IMR-90 (cell line): ENCODE measurements at regions not wholly inside any gene's neighbourhood (a gene's known extent, or its start where the extent isn't known, plus 50 kb on each side); places are given as distances from the start of the nearest gene placed in this dataset.

Experiments
- CEBPB ChIP-seq: IDR thresholded peaks from 2 replicates; pipeline ENCODE4 v1.6.1; 2012; ENCODE audit warnings: low read depth, low read length, improper control_type of control experiment
- CTCF ChIP-seq: conservative IDR thresholded peaks from 2 replicates; pipeline ENCODE4 v1.5.1; 2012; ENCODE audit warnings: mild to moderate bottlenecking, low read depth, low read length, improper control_type of control experiment
- MAZ ChIP-seq: IDR thresholded peaks from 2 replicates; pipeline ENCODE4 v1.6.1; 2012; ENCODE audit warnings: low read depth, mild to moderate bottlenecking, low read length, improper control_type of control experiment, moderate library complexity, borderline replicate concordance
- POLR2A ChIP-seq: IDR thresholded peaks from 2 replicates; pipeline ENCODE4 v1.6.1; 2012; ENCODE audit warnings: mild to moderate bottlenecking, low read depth, low read length

- TF ChIP-seq CEBPB (no peak), CTCF (no peak), MAZ (no peak), POLR2A (no peak)
Measured at GRCh38 chr4:31741326-31741725, 1021.2 kb downstream of the PCDH7 start.
